MM.1S (cell line): ENCODE measurements at regions not wholly inside any gene's neighbourhood (a gene's known extent, or its start where the extent isn't known, plus 50 kb on each side); places are given as distances from the start of the nearest gene placed in this dataset.

ENCODE experiments used
- EZH2 ChIP-seq: fragments of 300-600 bp; sonication (generic); optimal IDR thresholded peaks from 2 replicates; pipeline ENCODE3; 2017; ENCODE audit warnings: low read depth, mild to moderate bottlenecking, antibody characterized with exemption, low read length, mixed read lengths
- EZH2phosphoT487 ChIP-seq: fragments of 300-600 bp; sonication (generic); IDR thresholded peaks from 2 replicates; pipeline ENCODE4 v1.6.1; 2018; ENCODE audit warnings: antibody characterized with exemption, low read length
- TF ChIP-seq, protein P1 (sequence below): fragments of 300-600 bp; sonication (generic); IDR thresholded peaks from 2 replicates; pipeline ENCODE4 v1.5.1; 2016; ENCODE audit warnings: antibody characterized with exemption, low read length, mixed read lengths

DNA sequence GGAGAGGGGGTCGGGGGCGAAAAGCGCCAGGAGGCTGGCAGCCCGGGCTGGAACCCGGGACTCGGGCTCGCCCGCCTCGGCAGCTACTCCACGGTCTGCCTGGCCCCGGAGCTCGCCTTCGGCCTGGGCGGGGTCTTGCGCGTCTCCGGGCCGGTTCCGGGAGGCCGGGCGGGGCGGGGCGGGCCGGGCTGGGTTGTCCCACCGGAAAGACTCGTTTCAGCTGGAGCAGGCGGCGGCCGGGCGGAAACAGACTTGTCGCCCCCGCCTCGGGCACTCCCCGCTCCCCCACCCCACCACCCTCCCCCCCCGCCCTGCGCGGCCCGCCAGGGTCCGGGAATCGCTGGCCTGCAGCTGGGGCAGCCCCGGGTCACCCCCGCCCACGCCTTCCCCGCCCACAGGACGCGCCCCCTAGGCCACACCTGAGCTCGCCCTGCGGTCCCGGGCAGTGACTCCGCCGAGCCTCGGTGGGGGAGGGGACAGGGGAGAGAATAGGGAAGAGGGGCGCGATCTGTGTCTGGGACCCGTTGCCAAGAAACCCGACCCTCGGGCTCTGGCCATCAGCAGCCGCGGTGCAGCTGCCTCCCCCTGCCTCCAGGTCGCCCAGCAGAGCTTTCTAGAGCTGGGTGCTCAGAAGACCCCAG lies 109.4 kb downstream of the KCTD15 start:
- TF ChIP-seq, protein P1, sequence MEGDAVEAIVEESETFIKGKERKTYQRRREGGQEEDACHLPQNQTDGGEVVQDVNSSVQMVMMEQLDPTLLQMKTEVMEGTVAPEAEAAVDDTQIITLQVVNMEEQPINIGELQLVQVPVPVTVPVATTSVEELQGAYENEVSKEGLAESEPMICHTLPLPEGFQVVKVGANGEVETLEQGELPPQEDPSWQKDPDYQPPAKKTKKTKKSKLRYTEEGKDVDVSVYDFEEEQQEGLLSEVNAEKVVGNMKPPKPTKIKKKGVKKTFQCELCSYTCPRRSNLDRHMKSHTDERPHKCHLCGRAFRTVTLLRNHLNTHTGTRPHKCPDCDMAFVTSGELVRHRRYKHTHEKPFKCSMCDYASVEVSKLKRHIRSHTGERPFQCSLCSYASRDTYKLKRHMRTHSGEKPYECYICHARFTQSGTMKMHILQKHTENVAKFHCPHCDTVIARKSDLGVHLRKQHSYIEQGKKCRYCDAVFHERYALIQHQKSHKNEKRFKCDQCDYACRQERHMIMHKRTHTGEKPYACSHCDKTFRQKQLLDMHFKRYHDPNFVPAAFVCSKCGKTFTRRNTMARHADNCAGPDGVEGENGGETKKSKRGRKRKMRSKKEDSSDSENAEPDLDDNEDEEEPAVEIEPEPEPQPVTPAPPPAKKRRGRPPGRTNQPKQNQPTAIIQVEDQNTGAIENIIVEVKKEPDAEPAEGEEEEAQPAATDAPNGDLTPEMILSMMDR = no peak
- TF ChIP-seq EZH2 = no peak
- no peak for TF ChIP-seq EZH2phosphoT487
